Right ventricle myocardium inferior (tissue), 1 donor: ENCODE measurements at regions not wholly inside any gene's neighbourhood (a gene's known extent, or its start where the extent isn't known, plus 50 kb on each side); places are given as distances from the start of the nearest gene placed in this dataset.
"Not testable (repeated sequence)": the region's sequence is repeated elsewhere in the genome, so short reads cannot be mapped to it uniquely, and the experiment has no call there.

Experiments used
- ATAC-seq: fragments of 200-7000 bp; cut with Tn5 transposase; one replicate; pipeline ENCODE4 v1.9.1; 2020; ENCODE audit warnings: mild to moderate bottlenecking, moderate library complexity
- DNase-seq: peaks from one replicate; pipeline ENCODE4 v3.0.0; 2021; ENCODE audit errors: missing footprints
- intact Hi-C: fragments of 100-400 bp; cut with DNase I; formaldehyde crosslinking; loops from one replicate; pipeline ENCODE4 v1.11.0; 2022
- donor health status: DM: no; HTN: yes; CAD: no; lungs with severe emphysema.

- DNase-seq, intact Hi-C loops, ATAC-seq: not testable (repeated sequence)
Measured at GRCh38 chr16:13739621-13740373, 180.2 kb upstream of the ERCC4 start.

GRCh38 chr16:13742928-13743327, 177.0 kb upstream of the ERCC4 start:
- no peak for ATAC-seq
- intact Hi-C loops = no loop called here
- no peak for DNase-seq

DNA sequence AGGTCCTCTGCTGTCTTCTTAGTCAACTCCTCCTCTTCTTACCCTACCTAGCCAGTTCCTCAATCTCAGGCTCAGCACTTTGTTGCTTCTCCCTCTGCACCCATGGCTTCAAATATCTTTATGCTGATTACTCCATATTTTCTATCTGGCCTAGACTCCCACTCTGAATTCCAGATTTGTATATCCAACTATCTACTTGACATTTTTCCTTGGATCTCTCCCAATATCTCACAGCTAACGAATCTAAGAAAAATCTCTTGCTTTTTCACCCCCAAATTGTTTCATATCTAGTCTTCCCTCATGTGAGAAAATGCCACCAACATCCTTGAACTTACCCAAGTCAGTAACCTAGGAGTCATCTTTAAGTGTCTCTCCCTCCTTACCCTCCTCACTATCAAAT, 176.4 kb upstream of the ERCC4 start:
- intact Hi-C loops = no loop called here
- ATAC-seq = no peak
- no peak for DNase-seq

DNA sequence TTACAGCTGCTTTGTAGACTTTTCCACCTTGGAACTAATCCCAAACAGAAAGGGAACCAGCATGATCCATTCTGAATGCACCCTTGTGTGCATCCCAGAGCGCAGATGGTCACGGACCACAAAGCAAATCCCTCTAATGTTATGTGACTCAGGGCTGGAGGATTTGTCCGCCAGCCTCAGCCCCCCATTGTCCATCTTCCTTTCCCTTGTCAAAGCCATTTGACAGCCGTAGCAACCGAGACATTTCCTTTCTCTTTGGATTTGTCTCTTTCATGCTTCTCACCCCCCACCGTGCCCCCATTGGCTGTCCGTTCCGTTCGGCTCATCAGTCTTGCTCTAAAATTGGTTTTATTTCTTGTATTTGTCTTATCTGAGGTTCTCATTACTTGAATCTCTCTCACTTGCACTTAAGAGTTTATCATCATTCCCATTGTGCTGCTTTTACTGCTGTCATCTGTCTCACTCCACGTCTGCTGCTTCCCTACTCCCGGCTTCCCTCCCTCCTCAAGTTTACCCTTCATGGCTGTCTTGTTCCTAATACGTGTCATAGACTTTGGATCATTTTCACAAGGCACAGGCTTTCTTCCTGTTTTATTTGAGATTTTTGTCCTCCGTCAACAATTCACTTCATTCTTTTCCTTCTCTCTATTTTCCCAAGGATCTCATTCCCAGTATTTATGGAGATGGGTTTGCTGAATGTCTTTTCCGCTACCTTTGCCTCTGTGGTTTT, 163.4 kb upstream of the ERCC4 start:
- no peak for ATAC-seq
- intact Hi-C loops = no loop called here

GRCh38 chr16:13766334-13766733, 153.6 kb upstream of the ERCC4 start:
- DNase-seq (no peak), ATAC-seq (no peak)
- intact Hi-C loops = no loop called here

More for the DNA sequence above, 163.4 kb upstream of the ERCC4 start:
- DNase-seq = no peak

DNA sequence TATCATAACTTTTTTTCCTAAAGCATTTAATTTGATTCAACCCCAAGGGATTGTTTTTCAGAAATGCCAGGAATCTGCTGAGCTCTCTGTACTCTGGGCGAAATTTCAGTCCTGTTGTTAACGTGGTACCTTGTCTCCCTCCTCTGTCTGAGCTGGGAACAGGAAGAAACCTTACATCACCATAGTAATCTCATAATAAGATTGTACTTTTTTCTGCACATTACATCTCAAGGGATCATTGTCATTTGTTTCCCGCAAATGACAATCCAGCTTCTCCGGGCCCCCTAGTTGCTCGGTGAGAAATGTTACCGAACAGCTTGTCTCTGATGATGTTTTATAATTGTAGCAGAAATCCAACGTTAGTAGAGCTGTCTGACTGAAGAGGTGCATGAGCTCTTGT, 152.7 kb upstream of the ERCC4 start:
- no peak for DNase-seq
- no peak for ATAC-seq
- intact Hi-C loops = no loop called here

GRCh38 chr16:13768471-13768870, 151.5 kb upstream of the ERCC4 start:
- DNase-seq (no peak), ATAC-seq (no peak)
- intact Hi-C loops = no loop called here

DNA sequence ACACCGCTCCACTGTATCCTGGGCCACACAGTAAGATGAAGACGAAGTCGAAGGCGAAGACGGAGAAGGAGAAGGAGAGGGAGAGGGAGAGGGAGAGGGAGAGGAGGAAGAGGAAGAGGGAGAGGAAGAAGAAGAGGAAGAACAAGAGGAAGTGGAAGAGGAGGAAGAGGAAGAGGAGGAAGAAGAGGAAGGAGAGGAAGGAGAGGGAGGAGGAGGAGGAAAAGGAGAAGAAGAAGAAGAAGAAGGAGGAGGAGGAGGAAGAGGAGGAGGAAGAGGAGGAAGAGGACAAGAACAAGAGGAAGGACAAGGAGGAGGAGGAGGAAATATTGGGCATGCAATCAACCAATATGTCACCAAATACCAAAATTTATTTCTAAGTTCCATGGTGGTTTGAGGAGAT, 149.5 kb upstream of the ERCC4 start:
- no peak for DNase-seq
- ATAC-seq = no peak

DNA sequence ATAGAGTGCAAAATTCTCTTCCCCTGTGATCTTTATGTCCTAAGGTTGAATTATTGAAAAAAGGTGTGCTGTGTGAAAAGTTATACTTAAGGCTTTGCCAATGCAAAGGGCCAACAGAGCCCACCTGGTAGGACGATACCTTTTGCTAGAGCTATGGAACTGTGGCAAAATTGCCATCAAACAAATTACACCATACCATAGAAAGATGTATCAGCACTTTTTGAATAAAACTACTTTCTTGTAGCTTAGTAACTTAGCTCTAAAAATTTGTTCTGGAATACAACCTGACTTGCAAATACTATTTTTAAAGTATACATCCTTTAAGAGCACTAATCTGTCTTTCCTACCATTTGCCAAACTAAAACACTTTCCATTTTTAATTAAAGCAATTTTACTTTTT, 147.2 kb upstream of the ERCC4 start:
- intact Hi-C loops = no loop called here
- DNase-seq (no peak), ATAC-seq (no peak)

More for the DNA sequence above, 149.5 kb upstream of the ERCC4 start:
- intact Hi-C loops = no loop called here

GRCh38 chr16:13779676-13780075, 140.3 kb upstream of the ERCC4 start:
- DNase-seq (no peak), ATAC-seq (no peak)
- intact Hi-C loops = no loop called here

DNA sequence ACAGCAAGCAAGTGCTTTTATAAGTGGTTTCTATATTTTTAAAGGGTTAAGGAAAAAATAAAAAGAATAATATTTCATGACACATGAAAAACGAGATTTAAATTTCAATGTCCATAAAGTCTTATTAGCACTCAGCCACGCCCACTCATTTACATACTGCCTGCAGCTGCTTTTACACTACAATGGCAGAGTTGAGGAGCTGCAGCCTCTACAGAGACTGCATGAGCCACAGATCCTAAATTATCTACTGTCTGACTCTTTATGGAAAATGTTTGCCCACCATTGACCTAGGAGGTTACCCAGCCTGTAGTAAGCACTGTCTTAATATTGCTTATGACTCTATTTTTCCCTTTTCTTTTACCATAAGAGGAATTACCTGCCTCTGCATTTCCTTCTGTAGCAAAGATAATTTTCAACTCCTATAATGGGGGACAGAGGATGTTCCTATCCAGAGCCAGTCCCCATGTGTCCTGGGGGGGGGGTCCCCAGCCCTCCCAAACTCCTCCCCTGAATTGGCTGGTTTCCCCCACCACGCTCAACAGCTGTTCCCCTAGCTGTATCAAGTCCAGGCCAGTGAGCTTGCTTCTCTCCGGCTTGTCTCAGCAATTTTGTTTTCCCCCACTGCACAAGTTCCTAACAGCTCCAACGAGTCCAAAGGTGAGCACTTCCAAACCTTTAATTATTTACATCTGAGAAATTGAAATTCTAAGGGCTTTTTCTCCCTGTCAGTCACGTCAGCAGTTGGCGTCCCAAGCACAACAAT, 139.4 kb upstream of the ERCC4 start:
- no peak for DNase-seq
- intact Hi-C loops = no loop called here
- no peak for ATAC-seq

GRCh38 chr16:13781169-13781564, 138.8 kb upstream of the ERCC4 start:
- intact Hi-C loops = no loop called here
- ATAC-seq (no peak), DNase-seq (no peak)

DNA sequence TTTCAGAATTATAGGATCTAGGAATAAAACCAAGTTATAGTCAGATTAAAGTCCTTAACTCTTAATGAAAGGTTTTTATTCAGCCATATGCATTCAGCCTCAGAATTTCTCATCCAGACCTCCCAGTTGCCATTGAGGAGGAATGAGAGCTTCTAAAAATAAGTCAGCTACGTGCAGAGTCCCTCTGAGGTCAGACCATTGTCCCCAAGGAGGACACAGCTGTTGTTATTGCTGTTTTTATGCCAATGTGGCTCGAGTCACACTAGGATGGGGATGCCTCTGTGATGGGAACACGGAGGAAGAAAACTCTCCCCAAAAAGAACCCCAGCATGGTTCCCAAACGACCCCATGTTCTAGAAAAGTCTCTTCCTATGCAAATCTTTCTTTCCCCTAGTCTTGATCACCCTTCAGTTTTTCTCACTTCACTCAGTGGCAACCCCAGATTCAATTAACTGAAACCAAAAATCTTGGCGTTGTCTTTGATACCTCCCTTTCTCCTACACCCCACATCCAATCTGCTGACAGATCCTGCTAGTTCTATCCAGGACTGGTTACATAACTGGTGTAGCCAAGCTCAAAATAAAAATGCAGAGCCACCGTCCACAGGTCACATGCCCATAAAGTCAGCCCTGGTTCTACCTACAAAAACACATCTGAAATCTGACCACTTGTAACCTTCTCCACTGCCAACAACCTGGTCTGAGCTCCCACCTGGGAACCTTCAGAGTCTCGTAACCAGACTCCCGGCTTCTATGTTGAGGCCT, 138.2 kb upstream of the ERCC4 start:
- intact Hi-C loops = no loop called here
- DNase-seq = no peak
- peak; percentile 44 for ATAC-seq

DNA sequence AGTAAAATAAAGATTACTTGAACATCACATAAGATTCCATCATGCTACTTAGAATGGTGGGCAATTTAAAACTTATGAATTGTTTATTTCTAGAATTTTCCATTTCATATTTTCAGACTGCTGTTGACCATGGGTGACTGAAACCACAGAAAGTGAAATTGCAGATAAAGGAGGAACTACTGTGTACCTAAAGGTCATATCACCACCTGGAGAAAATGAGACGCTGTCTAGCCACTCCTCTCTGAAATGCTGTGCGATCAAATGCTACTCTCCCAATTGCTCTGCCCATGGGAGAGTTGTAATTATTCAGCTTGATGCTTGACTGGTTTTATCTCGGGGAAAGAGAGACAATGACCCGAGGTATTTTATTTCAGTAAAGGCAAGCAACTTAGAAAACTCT, 128.9 kb upstream of the ERCC4 start:
- intact Hi-C loops = no loop called here
- no peak for DNase-seq
- ATAC-seq = no peak

DNA sequence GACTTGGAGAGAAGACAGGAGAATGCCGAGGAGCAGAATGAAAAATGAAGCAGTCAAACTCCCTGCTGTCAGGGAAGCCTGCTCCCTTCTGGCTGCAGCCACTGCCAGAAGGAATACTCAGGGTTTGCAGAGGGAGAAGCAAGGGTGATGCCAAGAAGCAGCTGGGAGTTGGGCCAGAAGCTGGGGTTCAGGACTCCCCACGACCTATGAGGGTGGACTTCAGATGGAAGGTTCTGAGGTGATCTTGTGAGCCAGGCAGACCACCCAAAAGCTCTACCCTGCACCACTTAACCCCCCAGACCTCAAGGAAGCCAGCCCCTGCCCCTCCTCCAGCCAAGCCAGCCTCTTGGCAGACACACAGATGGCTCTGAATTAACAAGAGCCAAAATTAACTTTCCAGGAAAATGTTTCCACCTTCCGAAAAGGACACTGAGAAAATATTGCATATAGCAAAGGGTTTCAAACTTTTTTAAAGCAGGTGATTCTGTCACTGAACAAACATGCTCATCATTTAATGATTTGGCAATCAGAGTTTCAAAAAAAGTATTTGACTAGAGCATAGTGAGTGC, 126.0 kb upstream of the ERCC4 start:
- intact Hi-C loops = no loop called here
- no peak for DNase-seq
- ATAC-seq = no peak

DNA sequence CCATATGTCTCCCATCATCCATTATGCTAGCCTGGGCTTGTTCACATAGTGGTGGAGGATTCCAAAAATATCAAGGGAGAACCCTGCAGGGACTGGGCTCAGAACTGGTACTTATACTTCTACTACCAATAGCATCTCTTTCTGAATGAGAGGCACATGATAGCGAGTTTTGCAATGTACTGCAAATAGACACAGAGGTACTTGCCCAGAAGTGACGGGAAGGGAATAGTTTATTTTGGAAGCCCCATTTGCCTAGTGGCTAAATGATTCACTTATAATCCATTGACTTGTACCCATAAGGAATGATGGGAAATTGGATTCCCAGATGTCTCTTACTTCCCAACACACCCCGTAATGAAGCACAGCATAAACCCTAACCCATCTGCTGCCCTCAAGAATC, 124.8 kb upstream of the ERCC4 start:
- DNase-seq (no peak), ATAC-seq (peak; percentile 34)
- intact Hi-C loops = no loop called here

GRCh38 chr16:13797718-13798117, 122.2 kb upstream of the ERCC4 start:
- no peak for ATAC-seq
- intact Hi-C loops = no loop called here
- DNase-seq = no peak

DNA sequence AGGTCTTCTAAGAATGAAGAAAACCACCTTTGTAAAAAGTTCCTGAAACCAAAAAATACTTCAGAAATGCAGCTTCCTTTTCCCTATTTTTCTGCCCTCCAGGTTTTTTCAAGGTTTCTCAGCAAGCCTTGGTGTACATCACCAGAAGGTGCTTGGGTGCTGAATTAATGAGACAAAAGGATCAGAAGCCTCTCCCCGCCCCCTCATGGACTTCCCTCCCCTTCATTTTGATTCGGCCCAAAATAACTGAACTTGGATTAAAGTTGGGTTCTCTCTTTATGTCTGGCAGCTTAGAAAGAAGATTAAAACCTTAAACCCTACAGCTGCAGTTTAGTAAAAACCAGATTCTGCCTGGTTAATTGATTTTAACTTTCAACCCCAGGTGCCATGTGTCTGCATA, 121.7 kb upstream of the ERCC4 start:
- intact Hi-C loops = no loop called here
- DNase-seq (no peak), ATAC-seq (no peak)

DNA sequence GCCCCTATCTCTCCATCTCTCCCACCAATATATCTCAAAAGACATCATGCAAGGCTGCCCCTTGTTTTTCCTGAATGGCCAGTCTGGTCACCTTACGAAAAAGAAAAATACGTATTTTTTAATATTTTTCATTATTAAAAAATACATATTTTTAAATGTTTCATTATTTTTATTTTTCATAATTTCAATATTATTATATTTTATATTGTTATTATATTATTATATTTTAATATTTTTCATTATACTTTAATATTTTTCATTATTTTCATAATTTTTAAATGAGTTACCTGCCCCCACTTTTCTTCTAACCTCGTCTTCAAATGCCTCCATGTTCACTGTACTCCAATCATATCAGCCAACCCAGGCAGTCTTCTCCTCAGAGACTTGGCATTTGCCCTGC, 116.0 kb upstream of the ERCC4 start:
- ATAC-seq (no peak), DNase-seq (no peak)
- intact Hi-C loops = no loop called here
